Hepatic stellate cell (primary cell): ENCODE measurements at regions not wholly inside any gene's neighbourhood (a gene's known extent, or its start where the extent isn't known, plus 50 kb on each side); places are given as distances from the start of the nearest gene placed in this dataset.

ENCODE experiments used
- DNase-seq: peaks from one replicate; pipeline ENCODE4 v3.0.0; 2011; ENCODE audit warnings: low spot score

DNA sequence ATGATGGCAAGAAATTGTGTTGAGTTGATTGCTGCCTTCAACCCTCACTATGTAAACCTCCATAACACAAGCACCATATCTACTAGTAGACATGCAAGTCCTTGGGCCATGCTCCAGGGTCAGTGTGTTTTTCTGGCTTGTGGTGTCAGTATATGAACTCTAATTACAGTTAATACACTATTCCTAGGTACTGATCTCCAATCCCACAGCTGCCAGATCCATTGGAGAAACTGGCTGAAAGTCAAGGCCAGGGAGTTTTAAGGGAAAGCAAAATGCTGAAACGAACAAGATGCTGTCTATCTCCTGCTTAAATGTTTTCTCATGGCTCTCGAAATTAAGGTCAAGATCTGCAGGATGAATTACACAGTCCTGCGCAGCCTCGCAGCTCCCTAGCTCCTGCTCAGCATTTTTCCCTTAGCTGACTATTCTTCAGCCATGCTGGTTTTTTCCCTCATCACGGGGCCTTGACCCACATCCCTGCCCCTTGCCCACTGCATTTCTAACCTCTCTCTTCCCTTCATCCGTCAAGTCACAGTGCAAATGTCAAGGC, 425.0 kb upstream of the ADAMTS9 start:
- no peak for DNase-seq

DNA sequence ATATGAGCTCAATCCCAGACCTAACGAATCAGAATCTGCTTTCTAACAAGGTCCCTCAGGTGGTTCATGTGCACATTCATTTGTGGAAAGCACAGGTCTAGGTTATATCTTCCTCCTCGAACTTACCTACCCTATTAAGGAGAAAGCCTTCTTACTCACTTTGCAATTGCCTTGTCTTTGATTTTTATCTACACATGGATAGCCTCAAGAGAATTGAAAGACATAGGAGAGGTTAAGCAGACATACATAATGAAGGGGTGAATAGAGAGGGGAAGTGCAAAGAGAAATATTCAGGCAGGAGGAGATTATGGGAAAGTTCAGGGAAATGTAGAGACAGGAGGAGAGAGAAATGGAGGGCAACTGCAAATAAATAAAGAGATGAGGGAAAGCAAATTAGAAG, 422.9 kb upstream of the ADAMTS9 start:
- DNase-seq, result no peak

DNA sequence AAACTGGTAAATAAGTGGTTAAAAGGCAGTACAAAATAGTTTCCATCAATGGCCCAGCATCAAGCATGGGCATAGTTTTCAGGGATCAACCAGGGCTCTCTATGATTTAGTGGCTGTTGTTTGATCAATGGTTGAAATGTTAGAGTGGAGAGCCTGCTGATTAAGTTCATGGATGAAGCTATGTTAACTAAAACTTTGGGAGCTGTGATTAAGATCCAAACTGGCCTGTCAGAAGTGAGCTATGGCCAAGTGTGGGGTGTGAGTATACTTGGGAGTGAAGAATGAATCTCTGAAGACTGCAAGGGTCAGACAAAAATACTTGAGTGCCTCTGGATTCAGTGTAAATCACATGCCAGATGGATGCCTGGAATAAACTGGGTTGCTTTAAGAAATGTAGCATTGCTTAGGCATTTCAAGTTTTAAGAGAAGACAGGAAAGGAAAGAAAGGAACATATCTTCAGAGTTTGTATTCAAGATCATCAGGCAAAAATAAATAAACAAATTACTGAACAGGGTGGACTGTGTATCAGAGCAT, 422.2 kb upstream of the ADAMTS9 start:
- no peak for DNase-seq

DNA sequence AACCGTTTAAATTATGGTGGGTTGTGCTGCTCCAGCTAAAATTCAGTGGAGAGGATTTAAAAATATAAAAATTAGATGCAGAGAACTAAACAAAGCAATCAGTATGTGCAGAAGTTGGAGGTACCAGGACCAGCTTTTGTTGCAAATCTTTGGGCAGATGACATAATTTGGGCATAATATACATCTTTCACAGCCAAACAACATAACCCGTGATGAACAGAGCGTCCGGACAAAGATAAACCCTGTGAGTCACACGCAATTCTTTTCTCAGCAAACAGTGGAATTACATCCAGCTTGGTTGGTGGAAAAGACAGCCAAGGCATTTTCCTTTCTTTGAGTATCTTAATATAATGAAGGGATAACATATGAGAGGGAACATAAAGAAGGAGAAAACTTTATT, 419.4 kb upstream of the ADAMTS9 start:
- no peak for DNase-seq

DNA sequence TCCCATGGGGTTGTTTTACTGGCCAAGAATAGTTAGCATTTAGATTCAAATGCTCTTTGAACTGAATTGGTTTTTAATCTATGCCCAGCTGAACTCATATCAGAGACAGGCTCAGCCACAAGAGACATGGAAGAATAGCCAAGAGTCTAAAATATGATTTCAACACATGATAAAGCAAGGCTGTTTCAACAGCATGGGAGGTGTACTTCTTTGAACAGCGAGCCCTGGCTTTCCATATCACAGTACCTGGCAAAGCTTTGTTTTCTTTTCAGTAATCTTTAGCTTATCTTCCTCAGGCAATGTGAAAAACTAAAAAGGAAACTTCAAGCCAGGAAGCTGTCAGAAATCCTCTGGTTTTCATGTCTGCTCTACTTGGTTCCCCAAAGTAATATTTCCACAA, 413.6 kb upstream of the ADAMTS9 start:
- no peak for DNase-seq

DNA sequence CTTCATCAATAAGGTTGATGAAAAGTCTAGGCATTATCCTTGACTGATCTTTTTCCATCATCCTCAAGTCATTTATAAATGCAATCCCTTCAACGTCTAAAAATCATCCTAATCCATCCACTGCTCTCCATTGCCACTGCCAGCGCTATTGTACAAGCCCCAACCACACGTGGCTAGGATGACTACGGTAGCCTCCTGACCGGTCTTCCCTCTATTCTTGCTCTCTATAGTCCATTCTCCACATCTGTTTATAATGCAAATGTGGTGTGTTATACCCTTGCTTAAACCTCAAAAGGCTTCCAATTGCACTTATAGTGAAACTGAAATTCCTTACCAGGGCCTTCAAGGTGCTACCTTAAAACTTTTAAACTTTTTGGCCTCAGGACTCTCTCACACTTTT, 410.6 kb upstream of the ADAMTS9 start:
- DNase-seq, result no peak

DNA sequence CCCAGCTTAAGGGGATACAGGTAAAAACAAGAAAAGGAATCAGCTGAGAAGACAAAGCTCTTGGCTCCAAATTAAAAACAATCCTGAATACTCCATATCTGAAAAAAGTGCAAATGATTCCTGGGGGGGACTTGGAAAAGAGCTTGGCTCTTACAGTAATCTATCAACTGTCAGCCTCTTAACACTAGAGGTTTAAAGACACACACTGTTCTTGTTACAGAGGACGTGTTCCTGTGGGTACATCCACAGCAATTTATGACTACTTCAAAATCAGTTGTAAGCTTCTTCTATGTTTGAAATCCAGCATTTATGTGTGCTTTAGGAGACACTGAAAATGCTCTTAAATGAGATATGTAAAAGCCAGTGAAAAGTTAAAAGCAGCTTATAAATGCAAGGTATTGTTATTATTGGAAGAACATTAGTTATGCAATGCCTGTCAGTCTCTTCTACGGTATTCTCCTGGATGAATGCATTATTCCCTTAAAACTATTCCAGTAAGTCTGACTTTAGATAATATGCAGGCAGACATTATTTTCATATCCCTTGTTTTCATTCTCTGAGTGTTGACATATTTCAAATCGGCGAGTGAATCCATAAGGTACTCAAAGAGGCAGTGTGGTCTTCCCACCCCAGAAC, 408.4 kb upstream of the ADAMTS9 start:
- DNase-seq, result no peak

DNA sequence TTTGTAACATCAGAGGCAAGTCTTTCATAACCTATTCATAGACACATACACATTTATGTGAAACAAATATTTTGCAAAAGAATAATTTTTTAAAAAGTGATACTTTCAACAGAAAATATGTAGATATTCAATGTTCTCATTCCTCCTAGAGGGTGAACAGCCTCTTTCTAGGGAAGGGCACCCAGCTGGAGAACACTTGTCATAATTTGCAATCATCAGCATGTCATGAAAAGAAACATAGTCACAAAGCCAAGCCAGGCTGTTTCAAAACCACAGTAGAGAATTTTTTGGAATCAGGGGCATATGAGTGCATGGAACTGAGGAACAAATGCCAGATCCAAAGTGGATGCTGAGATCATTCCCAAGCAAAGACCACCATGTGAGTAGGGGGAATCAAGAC, 406.9 kb upstream of the ADAMTS9 start:
- DNase-seq, result no peak

DNA sequence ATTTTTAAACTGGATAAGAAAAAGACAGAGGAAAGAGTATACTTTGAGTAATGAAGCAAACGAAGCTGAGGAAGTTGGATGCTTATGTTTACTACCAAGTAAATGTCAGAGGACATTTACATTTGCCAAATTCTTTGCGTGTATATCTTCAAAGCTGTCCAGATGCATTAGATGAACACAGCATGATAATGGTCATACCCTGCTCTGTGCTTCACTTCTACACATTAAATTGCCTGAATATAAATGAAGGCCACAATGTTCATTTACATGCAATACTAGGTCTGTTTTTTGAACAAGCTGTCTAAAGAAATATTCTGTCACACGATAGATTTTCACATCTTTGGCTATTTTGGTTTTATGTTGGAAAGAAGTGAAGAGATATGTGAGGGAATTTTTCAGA, 405.8 kb upstream of the ADAMTS9 start:
- DNase-seq, result no peak

DNA sequence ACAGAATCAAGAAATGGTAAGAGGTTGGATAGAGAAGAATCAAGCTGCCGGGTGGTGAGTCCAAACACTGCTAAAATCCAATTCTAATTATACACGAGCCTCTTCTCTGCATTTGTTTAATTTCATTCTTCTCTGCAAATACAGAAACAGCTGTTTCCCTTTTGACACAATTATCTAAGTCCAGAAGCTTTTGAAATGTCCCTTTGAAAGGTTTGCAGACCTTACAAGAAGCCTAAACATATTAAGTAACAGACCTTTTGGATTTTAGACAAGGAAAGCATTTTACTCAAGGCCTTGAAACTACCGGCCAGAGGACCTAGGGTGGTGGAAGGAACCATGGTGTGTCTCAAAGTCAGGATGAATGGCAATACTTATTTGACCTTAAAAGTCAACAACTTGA, 403.8 kb upstream of the ADAMTS9 start:
- no peak for DNase-seq

DNA sequence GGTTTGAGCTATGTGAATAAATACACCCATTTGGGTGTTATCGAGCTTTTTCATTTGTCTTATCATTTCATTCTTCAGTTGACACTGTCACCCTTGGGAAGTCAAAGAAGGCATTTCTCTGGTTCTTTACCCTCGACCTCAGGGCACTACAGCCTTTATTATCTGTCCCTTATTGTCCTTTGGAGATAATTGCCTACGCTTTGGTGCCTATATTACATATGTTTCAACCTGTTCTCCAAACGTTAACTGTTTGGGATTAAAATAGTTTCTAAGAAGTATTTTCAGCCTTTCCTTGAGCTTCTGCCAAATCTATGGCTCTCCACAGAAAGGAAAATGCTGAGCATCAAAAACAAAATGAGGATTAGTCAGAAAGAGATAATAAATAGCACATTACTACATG, 395.4 kb upstream of the ADAMTS9 start:
- no peak for DNase-seq

DNA sequence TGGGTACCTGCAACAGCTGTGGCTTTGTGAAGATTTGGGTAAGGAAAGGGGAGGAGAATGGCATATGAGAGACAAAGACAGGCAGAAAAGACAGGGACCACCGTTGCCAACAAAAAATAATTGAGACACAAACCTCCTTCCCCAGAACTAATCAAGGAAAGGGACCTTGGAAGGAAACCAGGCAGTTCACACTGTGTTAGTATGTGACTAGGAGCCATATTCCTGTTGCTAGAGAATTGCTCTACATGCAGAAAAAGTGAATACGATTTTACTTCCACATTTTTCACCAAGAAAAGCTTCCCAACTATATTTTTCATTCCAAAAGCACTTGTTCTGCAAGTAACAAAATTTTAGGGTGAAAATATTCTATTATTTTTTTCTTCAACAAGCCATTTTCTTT, 393.7 kb upstream of the ADAMTS9 start:
- no peak for DNase-seq

DNA sequence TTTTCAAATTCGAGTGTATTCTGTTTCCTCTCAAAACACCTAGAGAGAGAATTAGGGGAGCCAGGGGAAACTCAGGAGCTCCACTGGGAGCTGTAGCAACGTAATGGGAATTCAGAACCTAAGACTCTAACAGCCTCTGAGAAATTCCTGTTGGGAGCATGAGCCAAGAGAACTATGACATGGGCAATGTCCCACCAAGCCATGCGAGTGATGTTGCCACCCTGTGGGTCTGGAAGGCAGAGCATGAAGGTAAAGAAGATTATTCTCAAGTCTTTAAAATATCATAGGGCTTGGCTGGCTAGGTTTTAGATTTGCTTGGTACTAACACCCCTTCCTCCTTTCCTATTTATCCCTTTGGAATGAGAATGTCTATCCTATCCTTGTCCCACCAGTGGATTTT, 392.6 kb upstream of the ADAMTS9 start:
- DNase-seq, result no peak

DNA sequence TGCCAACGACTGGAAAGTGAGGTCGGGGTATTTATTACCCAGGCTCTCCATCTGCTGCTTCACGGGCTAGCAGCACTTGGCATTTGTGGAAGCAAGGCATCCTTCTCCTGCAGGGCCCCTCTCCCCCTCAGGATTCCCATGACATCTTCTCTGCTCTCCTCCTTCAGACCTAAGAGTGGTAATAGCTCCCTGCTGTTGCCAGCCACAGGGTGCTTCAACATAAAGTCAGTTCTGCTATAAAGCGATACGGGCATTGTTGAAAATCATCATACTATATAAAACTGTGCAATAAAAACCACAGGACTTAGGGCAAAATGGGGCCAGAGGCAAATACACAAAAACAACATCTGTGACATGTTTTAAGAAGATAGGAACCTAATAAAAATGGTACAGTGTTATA, 391.8 kb upstream of the ADAMTS9 start:
- no peak for DNase-seq

DNA sequence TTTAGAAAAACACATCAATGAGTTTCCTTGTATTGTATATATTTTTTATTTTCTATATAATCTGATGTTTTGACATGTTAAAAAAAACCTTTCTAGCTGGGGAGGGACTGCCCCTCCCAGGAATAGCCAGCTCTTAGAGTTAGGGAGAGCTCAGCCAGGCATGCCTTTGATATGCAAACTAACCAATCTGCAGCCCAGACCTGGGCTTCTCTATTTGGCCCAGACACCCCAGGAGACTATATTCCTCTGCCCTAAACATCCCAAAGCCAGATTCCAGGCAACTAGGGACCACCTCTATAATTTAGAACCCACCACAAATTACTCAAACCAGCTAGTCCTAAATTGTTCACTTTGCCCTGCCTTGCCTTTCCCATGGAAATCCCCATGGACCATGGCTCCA, 390.9 kb upstream of the ADAMTS9 start:
- DNase-seq, result no peak

DNA sequence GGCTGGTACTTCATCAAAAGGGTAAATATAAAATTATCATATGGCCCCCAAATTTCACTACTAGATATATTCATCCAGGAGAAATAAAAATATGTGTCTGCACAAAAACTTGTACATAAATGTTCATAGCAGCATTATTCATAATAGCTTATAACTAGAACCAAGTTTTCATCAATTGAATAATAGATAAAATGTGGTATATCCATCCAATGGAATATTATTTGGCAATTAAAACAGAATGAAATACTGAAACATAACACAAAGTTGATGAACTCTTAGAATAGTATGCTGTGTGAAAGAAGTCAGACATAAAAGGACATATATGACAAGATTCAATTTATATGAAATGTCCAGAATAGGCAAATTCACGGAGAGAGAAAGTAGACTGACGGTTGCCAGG, 389.3 kb upstream of the ADAMTS9 start:
- no peak for DNase-seq

DNA sequence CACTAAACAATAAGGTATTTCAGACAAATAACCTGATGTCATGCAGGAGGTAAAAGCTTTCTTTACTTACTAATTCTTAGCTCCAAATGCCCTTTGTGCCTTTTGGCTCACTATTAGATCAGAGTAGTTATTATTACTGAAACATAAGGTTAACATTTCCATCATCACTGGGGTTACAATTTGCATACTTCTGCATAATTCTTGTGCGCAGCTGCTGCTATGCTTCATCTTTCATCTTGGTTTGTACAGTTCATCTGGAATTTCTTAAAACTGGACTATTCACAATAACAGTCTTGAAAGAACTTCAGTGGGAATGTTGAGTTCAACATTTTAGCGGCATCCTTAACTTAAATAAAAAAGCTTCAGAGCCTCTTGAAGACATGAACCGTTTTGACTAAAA, 383.2 kb upstream of the ADAMTS9 start:
- DNase-seq, result no peak

DNA sequence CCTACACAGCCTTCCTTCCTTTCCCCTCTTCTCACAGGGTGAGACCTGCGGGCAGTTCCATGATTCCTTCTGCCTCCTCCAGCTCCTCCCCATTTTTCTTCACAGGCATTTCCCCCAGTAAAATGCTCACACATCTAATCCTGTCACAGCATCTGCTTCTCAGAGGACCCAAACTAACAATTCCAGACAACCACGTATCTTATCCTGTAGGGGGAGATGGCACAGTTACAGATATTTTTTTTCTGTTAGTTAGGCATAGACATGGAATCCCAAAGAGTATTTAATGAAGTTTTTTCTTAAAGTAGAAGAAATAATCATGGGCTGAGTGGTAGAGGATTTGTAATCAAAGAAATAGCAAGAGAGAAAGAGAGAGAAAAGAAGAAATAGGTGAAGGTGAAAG, 373.1 kb upstream of the ADAMTS9 start:
- DNase-seq, result no peak

DNA sequence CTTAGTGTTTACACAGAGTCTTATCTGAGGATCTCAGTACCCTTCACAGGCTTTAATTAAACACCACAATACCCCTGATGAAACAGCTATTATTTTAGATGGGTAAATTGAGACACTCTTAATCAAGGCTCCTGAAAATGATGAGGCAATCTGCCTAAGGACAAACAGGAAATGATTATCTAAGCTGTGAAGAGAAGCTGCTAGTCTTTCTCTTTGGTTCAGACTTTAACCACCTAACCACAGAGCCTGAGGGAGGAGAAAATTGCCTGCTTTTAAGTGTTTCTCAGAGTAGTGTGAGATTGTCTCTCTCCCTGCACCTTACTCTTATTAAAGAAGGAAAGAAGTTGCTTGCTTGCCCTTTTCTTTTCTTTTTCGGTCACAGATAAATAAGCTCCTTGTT, 364.3 kb upstream of the ADAMTS9 start:
- DNase-seq, result no peak

DNA sequence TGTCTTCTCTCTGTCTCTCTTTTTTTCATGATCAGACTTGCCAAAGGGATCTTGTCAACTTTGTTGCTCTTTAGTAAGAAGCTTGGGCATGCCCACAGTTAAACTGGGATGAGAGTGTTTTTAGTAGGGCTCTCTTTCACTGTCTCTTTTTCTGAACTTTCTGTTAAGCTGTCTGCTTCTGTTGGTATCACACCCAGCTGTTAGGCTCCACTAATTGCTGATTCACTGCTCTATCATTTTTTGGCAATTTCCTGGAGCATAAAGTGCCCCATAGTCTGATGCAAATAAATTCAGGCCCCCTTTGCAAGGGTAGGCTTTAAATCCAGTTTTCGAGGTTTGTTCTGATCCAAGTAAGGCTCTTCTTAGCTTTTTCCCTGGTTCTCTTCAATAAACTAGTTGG, 360.4 kb upstream of the ADAMTS9 start:
- DNase-seq, result no peak

DNA sequence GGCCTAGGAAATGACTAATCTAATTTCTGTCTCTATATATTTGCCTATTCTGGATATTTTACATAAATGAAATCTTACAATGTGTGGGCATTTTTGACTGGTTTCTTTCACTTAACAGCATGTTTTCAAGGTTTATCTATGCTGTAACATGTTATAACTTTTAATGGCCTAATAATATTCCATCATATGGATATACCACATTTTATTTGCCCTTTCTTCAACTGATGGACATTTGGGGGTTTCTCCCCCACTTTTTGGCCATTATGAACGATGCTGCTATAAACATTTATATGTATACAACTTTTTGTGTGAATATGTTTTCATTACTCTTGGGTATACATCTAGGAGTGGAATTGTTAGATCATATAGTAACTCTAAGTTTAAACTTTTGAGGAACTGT, 357.3 kb upstream of the ADAMTS9 start:
- DNase-seq, result no peak

DNA sequence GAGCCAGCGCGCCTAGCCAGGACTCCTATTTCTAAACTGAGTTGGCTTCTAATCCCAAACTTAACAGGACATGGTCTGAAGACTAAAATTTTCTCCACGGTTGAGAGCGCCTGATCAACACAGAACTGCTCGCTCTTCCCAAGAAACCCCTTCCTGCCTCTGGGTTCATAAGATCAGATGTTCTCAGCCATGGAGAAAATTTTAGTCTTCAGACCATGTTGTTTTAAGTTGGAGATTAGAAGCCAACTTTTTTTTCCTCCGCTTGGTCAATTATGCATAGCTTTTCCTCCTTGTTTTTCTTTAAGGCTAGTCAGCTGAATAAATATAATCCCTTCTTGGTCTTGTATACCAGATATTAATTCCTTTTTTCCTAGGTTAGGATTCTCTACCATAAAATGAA, 356.6 kb upstream of the ADAMTS9 start:
- DNase-seq, result no peak

DNA sequence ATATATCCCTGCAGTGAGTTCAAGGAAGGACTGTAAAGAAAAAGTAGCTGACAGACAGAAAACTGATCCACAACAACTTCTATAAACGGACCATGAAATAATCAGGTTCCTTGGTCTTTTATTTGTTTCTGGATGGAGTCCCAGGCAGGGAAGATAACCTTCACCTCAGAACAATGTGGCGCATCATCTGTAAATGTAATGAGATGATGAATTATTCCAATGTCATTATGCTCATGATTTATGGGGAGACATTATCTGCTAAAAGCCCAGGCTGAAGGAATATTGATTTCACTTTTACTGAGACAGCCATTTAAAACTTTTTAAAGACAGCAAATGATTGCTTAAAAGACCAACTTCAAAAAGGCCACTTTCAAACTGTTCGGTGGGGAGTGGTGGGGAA, 354.9 kb upstream of the ADAMTS9 start:
- DNase-seq, result no peak

DNA sequence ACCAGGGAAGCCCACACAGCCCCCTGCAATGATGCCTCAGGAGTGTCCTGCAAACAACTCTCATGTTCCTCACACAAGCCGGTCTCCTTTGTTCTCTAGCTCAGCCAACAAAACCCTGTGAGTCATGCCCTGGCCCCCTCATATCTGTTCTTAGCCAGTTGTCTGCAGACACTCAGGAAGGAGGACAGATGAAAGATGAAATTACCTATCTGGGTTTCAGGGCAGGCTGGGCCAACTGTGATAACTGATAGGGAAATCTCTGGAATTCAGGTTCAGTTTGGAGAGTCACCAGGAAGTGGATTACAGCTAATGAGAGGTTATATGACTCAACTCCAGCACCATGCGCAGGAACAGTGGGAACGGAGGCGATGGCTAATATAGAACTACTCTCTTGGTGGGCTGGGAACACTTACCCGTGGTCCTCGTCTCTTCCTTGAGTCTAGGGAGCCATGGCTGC, 352.0 kb upstream of the ADAMTS9 start:
- DNase-seq, result no peak
